Astrocyte of the cerebellum (primary cell): ENCODE measurements at regions not wholly inside any gene's neighbourhood (a gene's known extent, or its start where the extent isn't known, plus 50 kb on each side); places are given as distances from the start of the nearest gene placed in this dataset.

Source experiments
- DNase-seq: peaks from one replicate; pipeline ENCODE4 v3.0.0-alpha.2; 2011; ENCODE audit warnings: low read depth
- H3K4me3 ChIP-seq: 2 replicates; pipeline ENCODE4 v1.5.1; 2011; ENCODE audit warnings: mild to moderate bottlenecking, low read depth, low read length, moderate library complexity
- in situ Hi-C: cut with HindIII; loops from 2 replicates; pipeline ENCODE4 v1.10.0; 2017; ENCODE audit warnings: low sequenced_read_pairs
- TF ChIP-seq, protein P1 (sequence below): IDR thresholded peaks from 2 replicates; pipeline ENCODE4 v1.5.1; 2012; ENCODE audit warnings: low read length, low read depth, moderate library complexity, mild to moderate bottlenecking; ENCODE audit errors: missing control alignments

DNA sequence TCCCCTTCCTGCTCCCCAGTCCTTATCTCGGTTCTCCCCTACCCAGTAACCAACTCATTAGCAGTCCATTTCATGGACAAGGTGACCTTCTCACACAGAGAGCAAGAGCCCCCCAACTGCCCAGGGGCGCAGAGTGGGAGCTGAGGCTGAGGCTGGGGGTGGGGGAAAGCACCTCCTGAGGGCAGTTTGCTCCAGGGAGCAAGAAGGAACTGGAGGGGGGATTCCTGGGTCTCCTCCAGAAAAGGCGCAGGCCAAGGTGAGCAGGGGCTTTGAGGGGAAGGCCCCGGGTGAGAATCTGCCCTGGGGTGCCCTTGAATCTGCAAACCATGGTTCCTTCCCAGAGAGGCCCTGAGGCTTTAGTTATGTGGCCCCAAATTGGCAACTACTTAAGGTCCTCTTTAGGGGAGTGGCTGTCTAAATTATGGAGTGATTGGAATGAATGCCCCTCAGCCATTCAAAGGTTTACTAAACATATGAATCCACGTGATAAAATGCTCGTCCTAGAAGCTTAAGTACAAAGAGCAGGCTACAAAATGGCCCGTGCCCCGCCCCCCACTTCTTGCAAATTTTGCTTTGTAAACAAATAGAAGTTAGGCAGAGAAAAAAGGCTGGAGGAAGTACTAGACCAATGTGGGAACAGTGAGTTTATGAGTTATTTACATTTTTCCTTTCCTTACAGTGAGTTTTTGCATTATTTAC is 123.5 kb upstream of the HS6ST1 start:
- TF ChIP-seq, protein P1, sequence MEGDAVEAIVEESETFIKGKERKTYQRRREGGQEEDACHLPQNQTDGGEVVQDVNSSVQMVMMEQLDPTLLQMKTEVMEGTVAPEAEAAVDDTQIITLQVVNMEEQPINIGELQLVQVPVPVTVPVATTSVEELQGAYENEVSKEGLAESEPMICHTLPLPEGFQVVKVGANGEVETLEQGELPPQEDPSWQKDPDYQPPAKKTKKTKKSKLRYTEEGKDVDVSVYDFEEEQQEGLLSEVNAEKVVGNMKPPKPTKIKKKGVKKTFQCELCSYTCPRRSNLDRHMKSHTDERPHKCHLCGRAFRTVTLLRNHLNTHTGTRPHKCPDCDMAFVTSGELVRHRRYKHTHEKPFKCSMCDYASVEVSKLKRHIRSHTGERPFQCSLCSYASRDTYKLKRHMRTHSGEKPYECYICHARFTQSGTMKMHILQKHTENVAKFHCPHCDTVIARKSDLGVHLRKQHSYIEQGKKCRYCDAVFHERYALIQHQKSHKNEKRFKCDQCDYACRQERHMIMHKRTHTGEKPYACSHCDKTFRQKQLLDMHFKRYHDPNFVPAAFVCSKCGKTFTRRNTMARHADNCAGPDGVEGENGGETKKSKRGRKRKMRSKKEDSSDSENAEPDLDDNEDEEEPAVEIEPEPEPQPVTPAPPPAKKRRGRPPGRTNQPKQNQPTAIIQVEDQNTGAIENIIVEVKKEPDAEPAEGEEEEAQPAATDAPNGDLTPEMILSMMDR, result no peak
- in situ Hi-C loops, result no loop called here
- no peak overlapping the region for H3K4me3 ChIP-seq
- no peak for DNase-seq

DNA sequence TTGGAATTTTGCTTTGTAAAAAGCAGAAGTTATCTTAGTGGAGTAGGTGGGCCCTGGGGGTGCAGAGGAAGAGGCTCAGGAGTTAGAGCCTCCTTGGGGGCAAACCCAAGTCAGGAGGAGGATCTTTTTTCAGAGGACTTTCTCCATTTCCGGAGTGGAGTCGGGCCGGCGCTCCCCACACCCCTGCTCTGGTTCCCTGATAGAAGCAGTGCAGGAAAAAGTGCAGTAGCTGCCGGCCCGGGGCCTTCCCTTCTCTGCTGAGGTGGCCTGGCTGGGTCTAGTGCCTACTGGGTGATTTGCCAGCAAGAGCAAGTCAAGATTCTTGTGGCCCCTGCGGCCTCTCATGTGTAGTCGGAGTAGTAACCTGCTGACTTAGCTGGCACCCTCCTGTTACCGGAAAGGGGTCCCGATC is 124.2 kb upstream of the HS6ST1 start:
- TF ChIP-seq, protein P1, result no peak
- no peak overlapping the region for H3K4me3 ChIP-seq
- DNase-seq, result no peak
- in situ Hi-C loops, result no loop called here

DNA sequence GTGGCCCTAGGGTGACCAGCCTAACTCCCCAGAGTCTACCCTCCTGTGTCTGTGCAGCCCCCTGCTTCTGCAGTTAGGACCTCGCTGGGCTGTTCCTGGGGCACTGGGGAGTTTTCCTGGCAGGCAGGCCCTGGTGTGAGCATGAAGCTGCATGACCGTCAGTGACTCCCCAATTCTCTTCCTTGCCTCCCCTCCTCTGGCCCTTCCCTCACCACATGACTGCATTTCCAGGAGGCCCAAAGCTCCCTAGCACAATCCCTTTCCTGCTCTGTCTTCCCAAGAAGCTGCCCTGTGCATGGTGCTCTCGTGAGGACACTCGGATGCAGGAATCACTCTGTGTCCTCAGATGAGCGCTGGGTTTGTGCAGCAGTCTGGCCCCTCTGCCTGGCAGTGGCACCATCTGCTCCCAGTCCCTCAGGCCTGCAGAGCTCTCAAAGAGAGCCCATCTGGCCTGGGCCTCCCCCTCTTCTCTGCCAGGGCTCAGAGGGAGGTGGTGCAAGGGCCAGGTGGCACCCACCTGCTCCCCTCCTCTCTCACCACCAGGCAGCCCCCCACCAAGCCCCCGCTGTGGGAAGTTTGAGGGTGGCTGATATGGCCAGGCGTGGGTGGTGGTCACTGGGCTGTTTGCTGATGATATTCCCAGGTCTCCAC is 125.6 kb upstream of the HS6ST1 start:
- no peak for DNase-seq
- in situ Hi-C loops, result no loop called here
- H3K4me3 ChIP-seq, result no peak overlapping the region
- TF ChIP-seq, protein P1, result no peak

DNA sequence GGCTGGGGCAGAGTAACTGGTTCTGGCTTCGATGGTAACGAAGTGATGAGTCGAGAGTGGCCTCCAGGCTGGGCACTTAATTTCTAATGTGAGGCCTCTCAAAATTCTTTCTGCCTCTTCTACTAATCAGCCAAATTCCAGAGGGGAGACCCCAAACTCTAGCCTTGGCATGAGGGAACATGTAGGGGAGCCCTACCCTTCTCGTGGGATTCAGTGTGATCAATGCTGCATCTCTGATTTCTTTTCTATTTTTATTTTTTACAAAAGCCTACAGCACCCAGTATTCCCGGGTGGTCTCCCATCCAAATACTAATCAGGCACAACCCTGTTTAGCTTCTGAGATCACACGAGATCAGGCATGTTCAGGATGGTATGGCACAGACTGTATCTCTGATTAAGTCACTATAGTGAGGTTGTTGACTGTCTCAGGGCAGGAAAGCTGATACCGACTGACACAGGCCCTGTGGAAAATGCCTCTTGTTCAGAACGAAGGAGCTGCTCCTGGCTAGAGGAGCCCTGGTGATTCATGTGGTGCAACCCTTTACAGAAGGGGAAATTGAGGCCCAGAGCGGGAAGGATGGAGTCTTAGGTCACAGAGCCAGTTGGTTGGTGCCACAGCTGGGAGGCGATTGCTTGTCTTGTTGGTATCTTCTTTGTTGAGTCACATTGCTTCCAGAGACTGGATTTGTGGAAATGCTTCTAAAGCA is 126.3 kb upstream of the HS6ST1 start:
- TF ChIP-seq, protein P1, result no peak
- DNase-seq, result no peak
- in situ Hi-C loops, result no loop called here

DNA sequence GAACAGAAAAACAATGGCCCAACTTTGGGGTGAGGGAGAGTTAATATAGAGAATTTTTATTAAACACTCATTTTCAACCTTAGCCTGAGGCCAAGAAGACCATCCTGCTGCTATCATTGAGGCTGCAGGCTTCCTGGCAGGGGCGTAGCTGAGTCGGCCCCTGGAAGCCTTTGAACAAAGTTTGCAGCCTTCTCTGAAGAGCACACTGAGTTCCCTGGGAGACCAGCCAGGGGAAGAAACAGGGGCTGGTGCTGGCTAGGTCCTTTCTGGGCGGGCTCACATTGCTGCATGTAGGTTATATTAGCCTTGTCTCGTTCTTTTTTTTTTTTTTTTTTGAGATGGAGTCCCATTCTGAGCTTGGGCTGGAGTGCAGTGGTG is 126.8 kb upstream of the HS6ST1 start:
- in situ Hi-C loops, result no loop called here
- no peak for DNase-seq
- no peak overlapping the region for H3K4me3 ChIP-seq
- TF ChIP-seq, protein P1, result no peak

More for the DNA sequence above, 126.3 kb upstream of the HS6ST1 start:
- no peak overlapping the region for H3K4me3 ChIP-seq

DNA sequence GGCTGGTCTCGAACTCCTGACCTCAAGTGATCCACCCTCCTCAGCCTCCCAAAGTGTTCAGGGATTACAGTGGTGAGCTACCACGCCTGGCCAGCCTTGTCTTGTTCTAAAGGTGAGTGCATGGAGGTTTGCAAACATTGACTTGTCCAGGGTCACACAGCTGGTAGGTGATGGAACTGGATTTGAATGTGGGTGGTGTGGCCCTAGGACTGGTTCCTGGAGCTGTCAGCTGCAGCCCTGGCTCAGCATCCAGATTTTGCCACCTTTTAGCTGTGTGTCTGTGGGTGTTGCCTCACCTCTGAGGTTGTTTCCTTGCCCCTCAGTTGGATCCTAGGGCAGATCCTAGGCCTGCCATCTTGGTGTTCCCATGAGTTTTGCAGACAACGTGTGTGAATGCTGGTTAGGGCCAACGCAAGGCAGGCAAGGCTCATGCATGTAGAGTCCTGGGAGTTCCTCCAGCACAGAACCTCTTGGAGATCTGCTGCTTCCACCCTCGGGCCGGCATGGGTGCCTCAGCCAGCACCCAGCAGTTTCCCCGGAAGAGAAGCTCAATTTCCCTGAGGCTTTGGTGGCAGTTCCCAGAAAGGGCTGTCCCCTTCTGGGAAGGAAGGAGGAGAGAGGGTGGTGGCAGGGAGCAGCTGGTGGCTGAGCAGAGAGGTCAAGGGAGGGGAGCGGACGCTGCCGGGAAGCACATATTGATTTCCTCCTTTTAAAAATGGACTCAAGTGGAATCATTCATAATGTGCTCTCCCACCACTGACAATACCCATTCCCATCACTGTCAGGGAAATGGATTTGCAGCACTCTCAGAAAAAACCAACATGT is 127.6 kb upstream of the HS6ST1 start:
- no peak for DNase-seq
- in situ Hi-C loops, result no loop called here

More for the DNA sequence above, 127.6 kb upstream of the HS6ST1 start:
- no peak overlapping the region for H3K4me3 ChIP-seq
- TF ChIP-seq, protein P1, result no peak
